GM21447 (cell line): ENCODE measurements at regions not wholly inside any gene's neighbourhood (a gene's known extent, or its start where the extent isn't known, plus 50 kb on each side); places are given as distances from the start of the nearest gene placed in this dataset.
"Not testable (repeated sequence)": the region's sequence is repeated elsewhere in the genome, so short reads cannot be mapped to it uniquely, and the experiment has no call there.

Experiments
- ATAC-seq: cut with Tn5 transposase; IDR thresholded peaks from one replicate; pipeline ENCODE4 v1.9.1; 2021; ENCODE audit not compliant: unreplicated experiment

- not testable (repeated sequence) for ATAC-seq
Measured at GRCh38 chr5:119299242-119299614, 56.6 kb upstream of the TNFAIP8 start.

- not testable (repeated sequence) for ATAC-seq
Measured at GRCh38 chr5:119299615-119300310, 56.1 kb upstream of the TNFAIP8 start.

- ATAC-seq: no peak
Measured at GRCh38 chr5:119300311-119300670, 55.5 kb upstream of the TNFAIP8 start.

- no peak for ATAC-seq
Measured at GRCh38 chr5:119301210-119301609, 54.6 kb upstream of the TNFAIP8 start.

DNA sequence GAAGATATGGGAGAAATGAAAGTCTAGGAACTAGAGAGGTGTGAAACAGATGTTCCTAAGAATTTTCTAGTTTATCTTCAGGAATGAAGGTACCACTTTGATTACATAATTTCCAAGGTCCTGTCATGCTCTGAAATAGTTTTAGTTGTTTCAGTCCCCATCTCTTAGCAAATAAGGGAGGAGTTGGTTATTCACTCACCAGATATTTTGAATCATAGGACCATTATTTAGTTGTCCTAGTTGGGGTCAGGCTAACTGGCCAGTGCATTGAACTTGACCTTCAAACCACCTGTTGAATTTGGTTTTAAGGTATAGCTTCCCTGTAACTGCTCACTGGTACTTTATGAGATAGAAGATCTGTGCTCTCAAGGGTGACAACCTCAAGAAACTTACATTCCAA is 53.9 kb upstream of the TNFAIP8 start:
- no peak for ATAC-seq

DNA sequence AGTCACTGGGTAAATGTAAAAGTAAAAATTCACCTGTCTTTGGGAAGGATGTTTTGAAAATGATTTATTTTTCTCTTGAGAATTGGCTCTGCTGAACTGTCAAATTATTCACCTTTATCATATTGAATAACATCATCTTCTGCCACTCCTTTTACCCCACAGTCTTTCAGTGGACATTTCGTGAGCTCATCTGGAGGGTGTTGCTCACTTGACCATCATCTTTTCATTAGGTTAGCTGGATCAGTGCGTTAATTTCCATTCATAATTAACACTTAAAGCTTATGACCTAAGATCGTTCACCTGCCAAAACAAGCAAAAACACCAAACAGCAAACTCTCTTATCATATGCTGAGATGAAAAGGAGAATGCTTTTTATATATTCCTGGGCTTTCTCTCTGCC is 53.4 kb upstream of the TNFAIP8 start:
- ATAC-seq: no peak

DNA sequence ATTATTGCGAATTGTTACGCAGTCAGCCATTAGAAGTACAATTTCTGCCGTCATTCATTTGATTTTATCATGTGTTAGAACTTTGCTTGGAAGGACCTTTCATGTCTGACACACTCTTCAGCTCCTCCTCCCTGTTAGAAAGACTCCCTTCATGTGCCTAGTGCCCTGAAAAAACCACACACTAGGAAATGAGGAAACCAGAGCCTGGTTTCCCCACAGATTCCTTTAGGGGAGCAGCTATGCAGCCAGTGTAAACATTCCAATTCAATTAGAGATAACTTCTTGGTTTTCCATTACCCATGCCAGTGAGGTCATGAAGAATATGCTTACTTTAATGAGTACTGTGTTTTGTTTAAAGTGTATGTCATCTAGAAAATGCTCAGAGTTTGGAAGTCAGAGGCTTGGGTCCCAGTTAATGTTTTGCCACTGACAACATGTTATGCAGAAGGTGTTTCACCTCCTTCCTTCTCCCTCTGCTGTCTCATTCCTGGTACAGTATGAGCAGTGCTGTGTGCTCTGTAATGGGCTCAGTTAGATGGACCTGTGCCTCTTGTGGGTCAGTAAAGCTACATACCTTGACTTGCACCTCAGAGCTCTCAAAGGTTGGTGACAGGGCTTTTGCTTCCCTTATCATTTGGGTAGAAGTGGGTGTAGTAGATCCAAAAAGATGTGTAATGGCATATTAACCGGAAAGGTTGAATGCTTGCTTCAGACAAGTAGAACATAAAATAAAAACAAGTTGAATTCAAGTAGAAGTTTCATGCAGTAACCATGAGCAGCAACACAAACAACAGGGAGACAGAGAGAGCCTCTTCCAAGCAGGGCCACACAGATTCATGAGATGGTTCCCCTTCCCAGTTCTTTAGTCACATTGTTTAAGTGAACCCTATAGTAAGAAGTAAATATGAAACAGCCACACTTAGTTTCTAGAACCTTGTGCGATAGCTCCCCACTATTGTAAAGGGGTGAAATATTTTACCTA is 52.6 kb upstream of the TNFAIP8 start:
- peak; percentile 55 for ATAC-seq

DNA sequence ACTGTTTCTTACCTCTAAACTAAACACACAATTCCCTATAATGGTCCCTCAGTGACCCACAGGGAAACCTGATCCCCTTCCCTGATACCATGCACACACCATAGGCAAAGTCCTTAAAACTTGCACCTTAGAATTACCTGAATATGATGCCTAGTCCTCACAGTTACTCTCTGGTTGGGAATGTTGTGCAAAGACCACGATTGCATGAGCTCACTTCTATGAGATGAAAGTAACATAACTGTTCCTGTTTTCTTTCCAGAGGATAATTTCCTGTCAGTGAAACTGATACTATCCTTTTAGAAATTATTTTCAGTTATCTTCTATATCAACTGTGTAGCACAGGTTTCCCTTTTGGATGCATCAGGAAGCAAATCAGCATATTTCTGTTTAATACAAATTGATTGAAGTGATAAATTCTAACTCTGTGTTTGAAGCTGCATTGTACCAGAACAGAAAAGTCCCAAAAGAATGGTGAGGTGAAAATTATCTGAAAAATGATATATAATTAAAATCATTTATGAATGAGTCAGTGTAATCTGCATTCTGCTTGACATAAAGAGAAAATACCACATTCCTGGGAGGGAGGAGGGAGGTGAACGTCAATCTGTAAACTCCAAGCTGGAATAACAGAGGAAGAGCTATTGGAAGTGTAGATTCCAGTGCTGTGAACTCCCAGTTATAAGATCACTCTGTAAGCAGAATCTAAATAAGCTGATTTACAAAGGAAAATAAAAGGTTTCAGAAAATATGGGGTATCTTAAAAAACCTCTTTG is 51.2 kb upstream of the TNFAIP8 start:
- no peak for ATAC-seq
